HG03521 (cell line): ENCODE measurements at regions not wholly inside any gene's neighbourhood (a gene's known extent, or its start where the extent isn't known, plus 50 kb on each side); places are given as distances from the start of the nearest gene placed in this dataset.

Experiments
- ATAC-seq: cut with Tn5 transposase; IDR thresholded peaks from one replicate; pipeline ENCODE4 v1.9.1; 2021; ENCODE audit warnings: mild to moderate bottlenecking, moderate library complexity; ENCODE audit not compliant: unreplicated experiment

- ATAC-seq: no peak
Observed at GRCh38 chr2:42942214-42942989, 150.0 kb upstream of the HAAO start.

GRCh38 chr2:42941633-42942176, 149.3 kb upstream of the HAAO start:
- no peak for ATAC-seq

- ATAC-seq: no peak
Observed at GRCh38 chr2:42939411-42940206, 147.2 kb upstream of the HAAO start.

- ATAC-seq: no peak
Observed at GRCh38 chr2:42938671-42939370, 146.4 kb upstream of the HAAO start.

- no peak for ATAC-seq
Observed at GRCh38 chr2:42937171-42937875, 144.9 kb upstream of the HAAO start.

- ATAC-seq: no peak
Observed at GRCh38 chr2:42935692-42936671, 143.6 kb upstream of the HAAO start.

GRCh38 chr2:42934580-42935186, 142.3 kb upstream of the HAAO start:
- no peak for ATAC-seq

- ATAC-seq: no peak
Observed at GRCh38 chr2:42933824-42934254, 141.5 kb upstream of the HAAO start.

GRCh38 chr2:42932271-42933151, 140.1 kb upstream of the HAAO start:
- no peak for ATAC-seq

- ATAC-seq: no peak
Observed at GRCh38 chr2:42931818-42932195, 139.4 kb upstream of the HAAO start.

GRCh38 chr2:42931146-42931817, 138.9 kb upstream of the HAAO start:
- no peak for ATAC-seq

- ATAC-seq: no peak
Observed at GRCh38 chr2:42930025-42930581, 137.7 kb upstream of the HAAO start.

GRCh38 chr2:42929546-42930024, 137.2 kb upstream of the HAAO start:
- no peak for ATAC-seq

GRCh38 chr2:42928692-42929545, 136.5 kb upstream of the HAAO start:
- ATAC-seq: no peak

- no peak for ATAC-seq
Observed at GRCh38 chr2:42928161-42928691, 135.8 kb upstream of the HAAO start.
